ENCODE measurements at regions not wholly inside any gene's neighbourhood (a gene's known extent, or its start where the extent isn't known, plus 50 kb on each side); places are given as distances from the start of the nearest gene placed in this dataset.

GRCh38 chr3:76178412-76178811 lies 393.1 kb upstream of the ZNF717 start:
- Histone ChIP-seq H2BK120ac (ENCODE audit: insufficient read depth, low read length, poor library complexity) (no peak overlapping the region), H3K4me1 (ENCODE audit: control insufficient read depth in 1 of 2, insufficient read depth in 2 of 2, low read length in 2 of 2) (no peaks in the 10 kb centered on the region), H4K12ac (ENCODE audit: low read depth, low read length) (no peak overlapping the region), H3K36me3 (ENCODE audit: control insufficient read depth in 1 of 2, insufficient read depth in 2 of 2, low read length in 2 of 2) (no peaks in the 10 kb centered on the region), H4K8ac (ENCODE audit: low read depth, low read length) (no peak overlapping the region), H3K18ac (ENCODE audit: low read length) (no peak overlapping the region), H3K4me2 (ENCODE audit: low read length) (no peak overlapping the region), H3K27ac (ENCODE audit: low read depth, low read length) (no peak overlapping the region), H2BK5ac (ENCODE audit: low read depth, low read length, poor library complexity) (no peak overlapping the region), H3K14ac (ENCODE audit: low read length) (no peak overlapping the region), H3K4ac (ENCODE audit: low read depth, low read length) (no peak overlapping the region), H3K9me3 (ENCODE audit: insufficient read depth, low read depth, low read length) (no peaks in the 10 kb centered on the region), H3K27me3 (ENCODE audit: insufficient read depth, low read length) (no peaks in the 10 kb centered on the region), H2AK5ac (ENCODE audit: low read length) (no peak overlapping the region), H3K79me2 (ENCODE audit: control insufficient read depth, insufficient read depth, low read length, poor library complexity) (no peaks in the 10 kb centered on the region), H3K79me1 (ENCODE audit: low read length) (no peaks in the 10 kb centered on the region), H3K23ac (ENCODE audit: low read length) (no peak overlapping the region), H4K91ac (ENCODE audit: low read depth, low read length) (no peak overlapping the region), H2AFZ (ENCODE audit: insufficient read depth, low read length, poor library complexity) (no peak overlapping the region), H3K9ac (ENCODE audit: low read length) (no peak overlapping the region), H2BK12ac (ENCODE audit: low read length) (no peak overlapping the region), H3K4me3 (ENCODE audit: low read depth, low read length) (no peak overlapping the region)
- WGBS (ENCODE audit: extremely low coverage, insufficient coverage, insufficient read length) = no CpG with 5 or more reads among the region's 3 CpGs
- no peak for DNase-seq

- Histone ChIP-seq H3K4me2 (ENCODE audit: low read length) (no peak overlapping the region), H4K12ac (ENCODE audit: low read depth, low read length) (no peak overlapping the region), H2AFZ (ENCODE audit: insufficient read depth, low read length, poor library complexity) (no peak overlapping the region), H3K18ac (ENCODE audit: low read length) (no peak overlapping the region), H3K9me3 (ENCODE audit: insufficient read depth, low read depth, low read length) (no peaks in the 10 kb centered on the region), H3K79me1 (ENCODE audit: low read length) (no peaks in the 10 kb centered on the region), H4K8ac (ENCODE audit: low read depth, low read length) (no peak overlapping the region), H2BK12ac (ENCODE audit: low read length) (no peak overlapping the region), H4K91ac (ENCODE audit: low read depth, low read length) (no peak overlapping the region), H2BK120ac (ENCODE audit: insufficient read depth, low read length, poor library complexity) (no peak overlapping the region), H3K4me3 (ENCODE audit: low read depth, low read length) (no peak overlapping the region), H3K14ac (ENCODE audit: low read length) (no peak overlapping the region), H3K9ac (ENCODE audit: low read length) (no peak overlapping the region), H3K36me3 (ENCODE audit: control insufficient read depth in 1 of 2, insufficient read depth in 2 of 2, low read length in 2 of 2) (no peaks in the 10 kb centered on the region), H2BK5ac (ENCODE audit: low read depth, low read length, poor library complexity) (no peak overlapping the region), H3K23ac (ENCODE audit: low read length) (no peak overlapping the region), H3K4ac (ENCODE audit: low read depth, low read length) (no peak overlapping the region), H3K79me2 (ENCODE audit: control insufficient read depth, insufficient read depth, low read length, poor library complexity) (no peaks in the 10 kb centered on the region), H3K27ac (ENCODE audit: low read depth, low read length) (no peak overlapping the region), H3K27me3 (ENCODE audit: insufficient read depth, low read length) (no peaks in the 10 kb centered on the region), H3K4me1 (ENCODE audit: control insufficient read depth in 1 of 2, insufficient read depth in 2 of 2, low read length in 2 of 2) (no peaks in the 10 kb centered on the region), H2AK5ac (ENCODE audit: low read length) (no peak overlapping the region)
- WGBS (ENCODE audit: extremely low coverage, insufficient coverage, insufficient read length) = no CpG with 5 or more reads among the region's 2 CpGs
- no peak for DNase-seq
These were observed 395.9 kb upstream of the ZNF717 start for GRCh38 chr3:76181213-76181612.

GRCh38 chr3:76198086-76198485 lies 412.7 kb upstream of the ZNF717 start:
- no peak overlapping the region for H3K4me3 ChIP-seq (ENCODE audit: low read depth, low read length)
- WGBS (ENCODE audit: extremely low coverage, insufficient coverage, insufficient read length) = no CpG with 5 or more reads among the region's 1 CpG
- H2BK5ac ChIP-seq (ENCODE audit: low read depth, low read length, poor library complexity) = no peak overlapping the region
- no peak overlapping the region for H2BK12ac ChIP-seq (ENCODE audit: low read length)
- peaks cover 2% of the 10 kb centered on the region for H3K9me3 ChIP-seq (ENCODE audit: insufficient read depth, low read depth, low read length)
- H2AK5ac ChIP-seq (ENCODE audit: low read length) = no peak overlapping the region
- no peaks in the 10 kb centered on the region for H3K27me3 ChIP-seq (ENCODE audit: insufficient read depth, low read length)
- H3K27ac ChIP-seq (ENCODE audit: low read depth, low read length) = no peak overlapping the region
- H3K9ac ChIP-seq (ENCODE audit: low read length) = no peak overlapping the region
- no peaks in the 10 kb centered on the region for H3K79me1 ChIP-seq (ENCODE audit: low read length)
- H3K79me2 ChIP-seq (ENCODE audit: control insufficient read depth, insufficient read depth, low read length, poor library complexity) = no peaks in the 10 kb centered on the region
- no peaks in the 10 kb centered on the region for H3K36me3 ChIP-seq (ENCODE audit: control insufficient read depth in 1 of 2, insufficient read depth in 2 of 2, low read length in 2 of 2)
- no peaks in the 10 kb centered on the region for H3K4me1 ChIP-seq (ENCODE audit: control insufficient read depth in 1 of 2, insufficient read depth in 2 of 2, low read length in 2 of 2)
- H4K8ac ChIP-seq (ENCODE audit: low read depth, low read length) = no peak overlapping the region
- no peak overlapping the region for H3K4me2 ChIP-seq (ENCODE audit: low read length)
- no peak overlapping the region for H3K23ac ChIP-seq (ENCODE audit: low read length)
- H3K4ac ChIP-seq (ENCODE audit: low read depth, low read length) = no peak overlapping the region
- DNase-seq = no peak
- H3K18ac ChIP-seq (ENCODE audit: low read length) = no peak overlapping the region
- no peak overlapping the region for H4K12ac ChIP-seq (ENCODE audit: low read depth, low read length)
- no peak overlapping the region for H4K91ac ChIP-seq (ENCODE audit: low read depth, low read length)
- no peak overlapping the region for H3K14ac ChIP-seq (ENCODE audit: low read length)
- no peak overlapping the region for H2BK120ac ChIP-seq (ENCODE audit: insufficient read depth, low read length, poor library complexity)
- H2AFZ ChIP-seq (ENCODE audit: insufficient read depth, low read length, poor library complexity) = no peak overlapping the region

GRCh38 chr3:76199382-76199781 lies 414.0 kb upstream of the ZNF717 start:
- Histone ChIP-seq H3K79me2 (ENCODE audit: control insufficient read depth, insufficient read depth, low read length, poor library complexity) (no peaks in the 10 kb centered on the region), H3K4ac (ENCODE audit: low read depth, low read length) (no peak overlapping the region), H2AK5ac (ENCODE audit: low read length) (no peak overlapping the region), H3K23ac (ENCODE audit: low read length) (no peak overlapping the region), H3K4me1 (ENCODE audit: control insufficient read depth in 1 of 2, insufficient read depth in 2 of 2, low read length in 2 of 2) (no peaks in the 10 kb centered on the region), H4K12ac (ENCODE audit: low read depth, low read length) (no peak overlapping the region), H3K4me3 (ENCODE audit: low read depth, low read length) (no peak overlapping the region), H3K27me3 (ENCODE audit: insufficient read depth, low read length) (no peaks in the 10 kb centered on the region), H4K8ac (ENCODE audit: low read depth, low read length) (no peak overlapping the region), H3K14ac (ENCODE audit: low read length) (no peak overlapping the region), H3K9me3 (ENCODE audit: insufficient read depth, low read depth, low read length) (peaks cover 2% of the 10 kb centered on the region), H3K4me2 (ENCODE audit: low read length) (no peak overlapping the region), H3K18ac (ENCODE audit: low read length) (no peak overlapping the region), H3K79me1 (ENCODE audit: low read length) (no peaks in the 10 kb centered on the region), H3K9ac (ENCODE audit: low read length) (no peak overlapping the region), H2AFZ (ENCODE audit: insufficient read depth, low read length, poor library complexity) (no peak overlapping the region), H2BK5ac (ENCODE audit: low read depth, low read length, poor library complexity) (no peak overlapping the region), H3K27ac (ENCODE audit: low read depth, low read length) (no peak overlapping the region), H2BK12ac (ENCODE audit: low read length) (no peak overlapping the region), H3K36me3 (ENCODE audit: control insufficient read depth in 1 of 2, insufficient read depth in 2 of 2, low read length in 2 of 2) (no peaks in the 10 kb centered on the region), H4K91ac (ENCODE audit: low read depth, low read length) (no peak overlapping the region), H2BK120ac (ENCODE audit: insufficient read depth, low read length, poor library complexity) (no peak overlapping the region)
- no CpG with 5 or more reads among the region's 5 CpGs for WGBS (ENCODE audit: extremely low coverage, insufficient coverage, insufficient read length)
- no peak for DNase-seq
